ENCODE measurements at regions not wholly inside any gene's neighbourhood (a gene's known extent, or its start where the extent isn't known, plus 50 kb on each side); places are given as distances from the start of the nearest gene placed in this dataset.

DNA sequence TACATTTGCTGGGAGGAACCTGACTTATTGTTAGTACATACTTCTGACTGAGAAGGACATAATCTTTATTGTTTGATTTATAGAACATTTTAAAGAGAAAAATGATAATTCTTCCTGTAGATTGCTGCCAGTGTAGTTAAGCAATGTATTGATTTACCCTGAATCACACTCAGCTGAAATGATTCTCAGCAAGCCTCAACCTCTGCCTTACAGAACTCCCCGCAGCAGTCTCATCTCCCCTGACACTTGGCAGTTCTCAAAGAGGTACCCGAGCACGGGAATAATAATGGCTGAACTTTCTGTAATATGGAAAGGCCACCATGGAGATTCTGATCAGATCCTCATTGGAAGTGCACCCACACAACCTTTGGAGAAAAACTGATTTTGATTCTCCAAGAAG, 74.9 kb upstream of the RFX3 start:
- BruUV-seq (replicated peaks): no TSS peak
- Histone ChIP-seq H2AFZ (ENCODE audit: low read length) (no peak overlapping the region), H3K36me3 (ENCODE audit: low read depth, low read length) (no peaks in the 10 kb centered on the region), H3K9ac (ENCODE audit: low read length) (no peak overlapping the region), H3K9me3 (ENCODE audit: low read length) (no peaks in the 10 kb centered on the region), H3K27ac (ENCODE audit: low read length) (no peak overlapping the region), H3K9me2 (replicated peaks; ENCODE audit: low read length) (no peaks in the 10 kb centered on the region), H3K79me2 (ENCODE audit: low read length) (no peaks in the 10 kb centered on the region), H3K4me2 (ENCODE audit: low read length) (no peak overlapping the region), H3K27me3 (ENCODE audit: low read length) (no peaks in the 10 kb centered on the region), H3K4me3 (ENCODE audit: low read length) (no peak overlapping the region), H3F3A (ENCODE audit: low read length, unreplicated experiment) (no peaks in the 10 kb centered on the region), H4K20me1 (ENCODE audit: low read length) (no peaks in the 10 kb centered on the region), H3K4me1 (ENCODE audit: insufficient read depth, low read length) (no peaks in the 10 kb centered on the region)
- TF ChIP-seq, protein P1, sequence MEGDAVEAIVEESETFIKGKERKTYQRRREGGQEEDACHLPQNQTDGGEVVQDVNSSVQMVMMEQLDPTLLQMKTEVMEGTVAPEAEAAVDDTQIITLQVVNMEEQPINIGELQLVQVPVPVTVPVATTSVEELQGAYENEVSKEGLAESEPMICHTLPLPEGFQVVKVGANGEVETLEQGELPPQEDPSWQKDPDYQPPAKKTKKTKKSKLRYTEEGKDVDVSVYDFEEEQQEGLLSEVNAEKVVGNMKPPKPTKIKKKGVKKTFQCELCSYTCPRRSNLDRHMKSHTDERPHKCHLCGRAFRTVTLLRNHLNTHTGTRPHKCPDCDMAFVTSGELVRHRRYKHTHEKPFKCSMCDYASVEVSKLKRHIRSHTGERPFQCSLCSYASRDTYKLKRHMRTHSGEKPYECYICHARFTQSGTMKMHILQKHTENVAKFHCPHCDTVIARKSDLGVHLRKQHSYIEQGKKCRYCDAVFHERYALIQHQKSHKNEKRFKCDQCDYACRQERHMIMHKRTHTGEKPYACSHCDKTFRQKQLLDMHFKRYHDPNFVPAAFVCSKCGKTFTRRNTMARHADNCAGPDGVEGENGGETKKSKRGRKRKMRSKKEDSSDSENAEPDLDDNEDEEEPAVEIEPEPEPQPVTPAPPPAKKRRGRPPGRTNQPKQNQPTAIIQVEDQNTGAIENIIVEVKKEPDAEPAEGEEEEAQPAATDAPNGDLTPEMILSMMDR (conservative IDR thresholded peaks at IDR 0.05; ENCODE audit: low read depth, low read length): no peak
- no peak for TF ChIP-seq EZH2phosphoT487 (IDR thresholded peaks at IDR 0.05; ENCODE audit: borderline replicate concordance, low read length)
- TF ChIP-seq EZH2 (IDR thresholded peaks at IDR 0.05; ENCODE audit: low read length, unreplicated experiment): no peak
- intact Hi-C loops (cut with micrococcal nuclease): loop anchor here (10.0 kb wide), 1 partner anchor 56 kb away; no protein-coding TSS in a partner anchor
- ChIA-PET POLR2A (ENCODE audit: unreplicated experiment) (no interaction called here), CTCF (no interaction called here)
- no peak for ATAC-seq
- no peak for DNase-seq

DNA sequence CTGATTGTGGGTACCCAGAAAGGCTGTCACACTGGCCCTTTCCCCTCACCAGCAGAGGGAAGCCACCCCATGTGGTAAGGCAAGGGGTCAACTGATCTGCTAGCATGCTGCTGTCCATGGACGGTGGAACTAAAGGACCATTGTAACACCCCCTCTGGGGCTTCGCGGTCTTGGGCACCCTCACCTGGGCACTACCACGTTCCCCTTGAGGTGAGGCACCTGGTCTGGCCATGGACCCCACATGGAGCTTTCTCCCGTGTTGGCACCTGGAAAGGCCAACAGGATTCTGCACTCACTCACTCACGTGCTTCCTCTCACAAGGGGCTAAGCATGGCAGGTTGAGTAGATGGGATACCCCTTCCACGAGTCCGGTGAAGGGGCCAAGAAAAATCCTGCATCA, 72.0 kb upstream of the RFX3 start:
- Histone ChIP-seq H3K4me3 (ENCODE audit: low read length) (no peak overlapping the region), H3K36me3 (ENCODE audit: low read depth, low read length) (no peaks in the 10 kb centered on the region), H4K20me1 (ENCODE audit: low read length) (no peaks in the 10 kb centered on the region), H3K9me3 (ENCODE audit: low read length) (no peaks in the 10 kb centered on the region), H3K4me2 (ENCODE audit: low read length) (no peak overlapping the region), H3K9ac (ENCODE audit: low read length) (no peak overlapping the region), H3K79me2 (ENCODE audit: low read length) (no peaks in the 10 kb centered on the region), H3F3A (ENCODE audit: low read length, unreplicated experiment) (no peaks in the 10 kb centered on the region), H3K27me3 (ENCODE audit: low read length) (no peaks in the 10 kb centered on the region), H2AFZ (ENCODE audit: low read length) (no peak overlapping the region), H3K4me1 (ENCODE audit: insufficient read depth, low read length) (no peaks in the 10 kb centered on the region), H3K27ac (ENCODE audit: low read length) (no peak overlapping the region), H3K9me2 (replicated peaks; ENCODE audit: low read length) (no peaks in the 10 kb centered on the region)
- ATAC-seq: no peak
- TF ChIP-seq EZH2phosphoT487 (IDR thresholded peaks at IDR 0.05; ENCODE audit: borderline replicate concordance, low read length): no peak
- TF ChIP-seq EZH2 (IDR thresholded peaks at IDR 0.05; ENCODE audit: low read length, unreplicated experiment): no peak
- TF ChIP-seq, protein P1 (conservative IDR thresholded peaks at IDR 0.05; ENCODE audit: low read depth, low read length): no peak
- CTCF ChIA-PET: no interaction called here
- no peak for DNase-seq
- BruUV-seq (replicated peaks): no TSS peak
- intact Hi-C loops (cut with micrococcal nuclease): no loop called here
- POLR2A ChIA-PET (ENCODE audit: unreplicated experiment): no interaction called here

DNA sequence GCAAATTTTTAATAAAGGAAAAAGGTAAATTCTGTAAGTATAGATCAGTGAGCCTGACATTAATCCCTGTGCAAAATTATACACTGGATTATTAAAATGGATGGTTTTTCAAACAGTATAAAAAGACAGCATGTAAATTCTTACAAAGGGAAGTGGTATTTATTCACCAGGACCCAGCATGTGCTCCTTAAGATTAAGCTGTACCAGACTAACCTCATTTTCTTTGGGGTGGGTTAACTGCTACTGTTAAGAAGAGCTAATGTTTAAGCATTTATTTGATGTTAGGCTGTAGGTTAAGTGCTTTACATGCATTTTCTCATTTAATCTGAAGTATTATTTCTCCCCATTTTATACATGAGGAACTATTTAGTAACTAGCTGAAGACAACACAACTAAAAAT, 60.3 kb upstream of the RFX3 start:
- Histone ChIP-seq H3K9me2 (replicated peaks; ENCODE audit: low read length) (no peaks in the 10 kb centered on the region), H3K9ac (ENCODE audit: low read length) (no peak overlapping the region), H3K36me3 (ENCODE audit: low read depth, low read length) (no peaks in the 10 kb centered on the region), H3K4me2 (ENCODE audit: low read length) (no peak overlapping the region), H4K20me1 (ENCODE audit: low read length) (no peaks in the 10 kb centered on the region), H3K9me3 (ENCODE audit: low read length) (no peaks in the 10 kb centered on the region), H3K27ac (ENCODE audit: low read length) (no peak overlapping the region), H3K4me3 (ENCODE audit: low read length) (no peak overlapping the region), H2AFZ (ENCODE audit: low read length) (no peak overlapping the region), H3K27me3 (ENCODE audit: low read length) (no peaks in the 10 kb centered on the region), H3F3A (ENCODE audit: low read length, unreplicated experiment) (no peaks in the 10 kb centered on the region), H3K4me1 (ENCODE audit: insufficient read depth, low read length) (no peaks in the 10 kb centered on the region), H3K79me2 (ENCODE audit: low read length) (no peaks in the 10 kb centered on the region)
- ChIA-PET POLR2A (ENCODE audit: unreplicated experiment) (no interaction called here), CTCF (no interaction called here)
- no peak for DNase-seq
- no TSS peak for BruUV-seq (replicated peaks)
- TF ChIP-seq EZH2phosphoT487 (IDR thresholded peaks at IDR 0.05; ENCODE audit: borderline replicate concordance, low read length) (no peak), EZH2 (IDR thresholded peaks at IDR 0.05; ENCODE audit: low read length, unreplicated experiment) (no peak)
- TF ChIP-seq, protein P1 (conservative IDR thresholded peaks at IDR 0.05; ENCODE audit: low read depth, low read length): no peak
- ATAC-seq: no peak
- intact Hi-C loops (cut with micrococcal nuclease): no loop called here

All from PC-3 (cell line).